NT2/D1 (cell line): ENCODE measurements at regions not wholly inside any gene's neighbourhood (a gene's known extent, or its start where the extent isn't known, plus 50 kb on each side); places are given as distances from the start of the nearest gene placed in this dataset.

Experiments used
- SUZ12 ChIP-seq: IDR thresholded peaks from 2 replicates; pipeline ENCODE4 v1.6.1; 2011; ENCODE audit not compliant: insufficient read length, insufficient read depth; ENCODE audit errors: extremely low read depth
- YY1 ChIP-seq: IDR thresholded peaks from 2 replicates; pipeline ENCODE4 v1.6.1; 2011; ENCODE audit not compliant: insufficient read length, insufficient read depth
- ZNF274 ChIP-seq: IDR thresholded peaks from 2 replicates; pipeline ENCODE4 v1.6.1; 2011; ENCODE audit warnings: mild to moderate bottlenecking, low read depth, low read length

DNA sequence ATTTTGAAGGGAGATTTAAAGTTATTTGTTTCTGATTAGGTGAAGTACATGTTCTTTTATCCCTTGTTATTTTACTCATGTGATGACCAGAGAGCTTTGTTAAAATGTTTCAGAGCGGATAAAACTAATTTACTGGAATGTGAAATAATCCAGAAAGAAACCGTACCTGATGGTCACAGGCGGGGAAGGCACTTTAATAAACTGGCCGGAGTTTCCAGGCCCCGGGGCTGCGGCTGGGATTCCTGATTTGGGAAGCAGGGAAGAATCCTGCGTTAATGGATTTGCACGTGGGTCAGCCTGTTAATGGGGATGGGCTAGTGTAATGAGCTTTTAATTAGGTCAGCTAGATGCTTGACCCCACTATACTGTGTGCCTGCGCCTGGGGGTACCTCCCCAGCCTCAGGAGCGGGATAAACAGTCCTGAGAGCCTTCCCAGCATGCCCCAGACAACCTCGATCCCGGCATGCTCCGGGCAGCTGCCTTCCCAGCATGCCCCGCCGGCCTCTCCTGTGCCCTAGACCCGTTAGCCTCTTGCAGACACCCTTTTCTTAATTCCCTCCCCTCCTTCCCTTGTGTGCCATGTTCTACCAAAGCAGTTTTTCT, 208.6 kb upstream of the CDKN3 start:
- TF ChIP-seq SUZ12 = no peak
- TF ChIP-seq YY1 = no peak
- no peak for TF ChIP-seq ZNF274
